ENCODE measurements at regions not wholly inside any gene's neighbourhood (a gene's known extent, or its start where the extent isn't known, plus 50 kb on each side); places are given as distances from the start of the nearest gene placed in this dataset.

GRCh38 chr5:56340196-56340980 is 107.3 kb upstream of the ANKRD55 start:
- TF ChIP-seq CTCF (IDR thresholded peaks at IDR 0.05) (no peak), POLR2A (IDR thresholded peaks at IDR 0.05) (no peak)

All from uterus (tissue), 2 donors.